ENCODE measurements at regions not wholly inside any gene's neighbourhood (a gene's known extent, or its start where the extent isn't known, plus 50 kb on each side); places are given as distances from the start of the nearest gene placed in this dataset.

DNA sequence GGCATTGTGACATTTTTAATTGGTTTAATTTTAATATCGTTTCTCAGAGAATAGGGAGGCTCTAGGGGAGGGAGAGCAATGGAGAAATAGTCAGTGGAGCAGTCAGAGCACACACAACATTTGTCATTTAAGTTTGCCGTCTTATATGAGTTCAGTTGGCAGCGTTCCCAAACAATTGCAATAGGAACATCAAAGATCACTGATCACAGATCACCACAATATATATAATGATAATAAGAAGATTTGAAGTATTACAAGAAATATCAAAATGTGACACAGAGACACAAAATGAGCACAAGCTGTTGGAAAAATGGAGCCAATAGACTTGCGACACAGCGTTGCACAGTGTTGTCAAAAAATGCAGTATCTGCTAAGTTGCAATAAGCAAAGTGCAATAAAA lies 303.7 kb downstream of the CDH19 start (continued):
- TF ChIP-seq TBP (IDR thresholded peaks at IDR 0.05; ENCODE audit: low read depth, low read length) (no peak), CBX5 (IDR thresholded peaks at IDR 0.05; ENCODE audit: low read depth, low read length) (no peak), CHD1 (IDR thresholded peaks at IDR 0.05; ENCODE audit: low read depth, low read length) (no peak), TEAD4 (IDR thresholded peaks at IDR 0.05; ENCODE audit: low read depth, low read length) (no peak)
